HG03135 (cell line): ENCODE measurements at regions not wholly inside any gene's neighbourhood (a gene's known extent, or its start where the extent isn't known, plus 50 kb on each side); places are given as distances from the start of the nearest gene placed in this dataset.

Experiments used
- ATAC-seq: cut with Tn5 transposase; IDR thresholded peaks from one replicate; pipeline ENCODE4 v1.9.1; 2021; ENCODE audit warnings: mild to moderate bottlenecking, moderate library complexity; ENCODE audit not compliant: unreplicated experiment

DNA sequence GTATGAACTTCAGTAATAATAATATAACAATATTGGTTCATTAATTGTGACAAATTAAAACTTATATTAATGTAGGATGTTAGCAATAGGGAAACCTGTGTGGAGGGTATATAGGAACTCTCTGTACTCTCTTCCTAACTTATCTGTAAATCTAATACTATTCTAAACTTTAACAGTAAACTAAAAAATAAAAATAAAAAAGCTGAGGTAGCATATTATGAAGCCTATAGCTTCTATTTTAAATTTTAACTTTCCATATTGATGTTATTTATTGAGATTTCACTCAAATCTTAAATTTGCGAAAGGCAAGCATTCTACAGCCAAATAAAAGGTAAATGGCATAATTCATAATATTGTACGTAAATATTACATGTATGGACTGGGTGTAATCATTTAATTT lies 326.4 kb downstream of the MEI4 start:
- no peak for ATAC-seq

DNA sequence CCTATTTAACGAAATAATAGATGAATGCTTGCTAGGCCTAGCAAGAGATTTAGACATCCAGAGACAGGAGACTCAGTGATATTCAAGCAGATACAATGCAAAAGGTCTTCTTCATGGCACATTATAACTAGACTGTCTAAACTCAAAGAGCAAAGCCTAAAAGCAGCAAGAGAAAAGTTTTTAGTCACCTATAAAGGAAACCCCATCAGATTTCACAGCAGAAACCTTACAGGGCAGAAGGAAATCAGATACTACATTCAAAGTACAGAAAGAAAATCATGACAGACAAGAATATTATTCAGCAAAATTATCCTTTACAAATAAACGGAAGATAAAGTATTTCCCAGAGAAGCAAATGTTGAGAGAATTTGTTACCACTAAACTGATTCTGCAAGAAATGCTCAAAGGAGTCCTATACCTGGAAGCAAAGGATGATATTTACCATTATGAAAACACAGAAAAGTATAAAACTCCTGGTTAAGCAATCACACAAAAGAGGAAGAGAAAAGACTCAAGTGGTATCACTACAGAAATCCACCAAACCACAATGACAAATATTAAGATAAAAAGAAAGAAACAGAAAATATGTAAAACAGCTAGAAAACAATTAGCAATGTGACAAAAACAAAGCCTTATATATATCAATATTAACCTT lies 333.7 kb downstream of the MEI4 start:
- peak; percentile 82 for ATAC-seq

DNA sequence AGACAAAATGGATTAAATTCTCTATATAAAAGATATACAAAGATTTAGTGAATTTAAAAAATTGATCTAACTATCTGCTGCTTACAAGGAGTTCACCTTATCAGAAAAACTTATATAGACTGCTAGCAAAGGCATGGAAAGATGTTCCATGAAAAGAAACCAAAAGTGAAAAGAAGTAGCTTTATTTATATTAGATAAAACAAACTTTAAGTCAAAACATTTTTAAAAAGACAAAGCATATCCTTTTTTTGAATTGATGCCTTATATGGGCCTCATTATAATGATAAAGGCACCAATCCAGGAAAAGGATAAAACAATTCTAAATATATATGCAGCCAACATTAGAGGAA lies 334.2 kb downstream of the MEI4 start:
- peak; percentile 39 for ATAC-seq

DNA sequence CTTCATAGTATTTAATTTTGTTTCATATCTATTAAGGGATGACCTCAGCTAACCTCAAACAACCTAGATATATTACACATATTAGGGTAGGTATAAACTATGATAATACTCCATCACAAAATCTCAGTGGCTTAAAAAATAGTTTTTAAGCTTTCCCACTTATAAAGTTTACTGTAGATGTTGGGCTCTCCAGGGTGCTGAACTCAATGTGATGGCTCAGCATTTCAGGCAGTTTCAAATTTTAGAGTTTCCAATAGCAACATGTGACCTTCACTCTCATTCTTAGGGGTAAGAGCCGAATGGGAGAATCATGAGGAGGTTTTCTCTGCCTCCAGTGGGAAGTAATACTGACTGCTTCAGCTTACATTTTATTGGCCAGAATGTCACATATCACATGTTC lies 357.3 kb downstream of the MEI4 start:
- ATAC-seq: no peak

DNA sequence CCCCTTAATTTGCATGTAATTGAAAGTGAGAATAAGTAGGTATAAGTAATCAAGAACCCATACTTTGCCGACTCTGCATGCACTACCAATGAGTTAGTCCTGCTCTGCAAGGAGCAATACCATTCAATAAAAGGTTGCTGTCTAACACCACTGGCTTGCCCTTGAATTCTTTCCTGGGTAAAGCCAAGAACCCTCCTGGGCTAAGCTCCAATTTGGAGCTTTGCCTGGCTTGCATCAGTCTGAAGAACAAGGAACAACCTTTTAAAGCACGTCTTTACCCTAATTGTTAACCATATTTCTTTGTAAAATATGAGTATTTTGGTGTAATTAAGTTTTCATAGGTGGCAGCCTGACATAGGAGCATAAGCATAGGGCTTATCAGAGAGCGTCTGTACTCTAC lies 367.7 kb downstream of the MEI4 start:
- no peak for ATAC-seq

DNA sequence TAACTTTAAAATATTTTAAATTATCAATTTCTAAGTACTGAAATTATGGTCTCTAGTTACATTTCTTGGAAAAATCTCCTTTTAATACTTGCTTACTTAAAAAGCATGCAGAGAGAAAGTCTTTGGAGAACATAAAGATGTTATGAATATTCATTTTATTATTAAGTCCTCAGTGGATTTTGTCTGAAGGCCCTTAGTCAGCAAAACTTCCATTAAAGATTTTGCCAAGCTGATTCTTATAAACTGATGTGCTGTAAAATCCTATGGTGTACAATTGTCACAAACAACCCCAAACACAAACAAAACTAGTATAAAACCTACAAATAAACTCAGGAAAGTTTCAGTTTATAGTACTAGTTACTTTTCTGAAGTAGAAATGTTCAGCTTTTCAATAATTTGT lies 372.7 kb downstream of the MEI4 start:
- ATAC-seq: no peak

DNA sequence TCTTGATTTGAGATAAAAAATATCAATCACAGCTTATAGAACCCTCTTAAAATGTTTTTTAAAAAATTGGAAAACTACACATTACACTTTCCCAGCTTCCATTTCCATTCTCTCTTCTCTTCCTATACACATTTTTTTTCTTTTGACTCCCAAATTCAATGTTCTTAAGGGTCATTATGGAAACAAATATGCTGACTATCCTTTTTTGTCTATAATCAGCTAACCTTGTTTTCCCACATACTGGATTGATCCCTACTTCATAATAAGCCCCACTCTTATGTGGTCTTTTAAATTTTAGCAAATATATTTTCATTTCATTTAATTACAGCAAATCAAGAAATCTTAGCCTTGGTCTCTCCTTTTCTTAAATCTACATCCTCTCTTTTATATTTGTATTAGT lies 378.4 kb downstream of the MEI4 start:
- ATAC-seq: no peak

DNA sequence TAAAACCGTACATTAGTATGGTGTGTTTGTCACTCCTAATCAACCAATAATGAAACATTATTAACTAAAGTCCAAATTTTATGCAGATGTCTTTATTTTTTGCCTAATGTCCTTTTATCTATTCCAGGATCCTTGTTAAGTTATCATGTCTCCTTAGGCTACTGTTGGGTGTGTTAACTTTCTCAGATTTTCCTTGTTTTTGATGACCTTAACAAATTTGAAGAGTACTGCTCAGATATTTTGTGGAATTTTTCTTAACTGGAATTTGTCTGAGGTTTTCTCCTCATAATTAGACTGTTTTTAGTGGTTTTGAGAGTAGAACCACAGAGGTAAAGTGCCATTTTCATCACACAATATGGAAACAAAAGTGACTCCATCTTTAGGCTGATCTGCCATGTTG lies 406.3 kb downstream of the MEI4 start:
- no peak for ATAC-seq

DNA sequence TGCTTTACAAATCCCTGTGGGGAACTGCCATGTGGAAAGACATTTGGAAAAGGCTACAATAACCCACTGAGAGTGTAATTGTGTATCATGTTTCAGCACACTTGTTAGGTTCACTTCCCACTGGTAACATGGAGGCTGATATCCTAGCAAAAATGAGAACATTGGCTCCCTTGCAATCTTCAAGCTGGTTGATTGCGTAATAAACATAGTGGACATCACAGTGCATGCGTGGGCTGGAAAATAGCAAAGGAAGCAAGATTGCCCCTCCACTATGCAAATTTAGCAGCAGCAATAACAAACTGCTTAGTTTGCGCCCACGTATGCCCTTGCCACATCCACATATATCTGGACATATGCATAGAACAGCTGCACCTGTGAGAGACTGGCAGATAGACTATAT lies 410.2 kb downstream of the MEI4 start:
- no peak for ATAC-seq

DNA sequence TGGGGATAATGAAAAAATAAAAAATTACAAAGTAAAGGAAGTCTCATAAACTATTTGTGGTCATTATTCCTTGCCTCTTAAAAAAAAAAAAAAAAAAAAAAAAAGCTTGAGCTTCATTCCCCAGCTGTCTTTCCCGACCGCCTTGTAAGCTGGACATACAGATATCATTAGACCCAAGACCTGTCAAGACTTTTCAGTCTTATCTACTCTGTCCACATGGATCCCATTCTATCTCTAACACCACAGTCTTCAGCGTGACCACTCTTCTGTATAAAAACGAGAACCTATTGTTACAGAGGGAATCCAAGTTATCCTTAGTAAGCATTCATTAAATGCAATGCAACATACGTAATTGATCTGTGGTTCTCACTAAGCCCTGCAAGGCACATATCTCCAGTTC lies 423.5 kb downstream of the MEI4 start:
- ATAC-seq: no peak

DNA sequence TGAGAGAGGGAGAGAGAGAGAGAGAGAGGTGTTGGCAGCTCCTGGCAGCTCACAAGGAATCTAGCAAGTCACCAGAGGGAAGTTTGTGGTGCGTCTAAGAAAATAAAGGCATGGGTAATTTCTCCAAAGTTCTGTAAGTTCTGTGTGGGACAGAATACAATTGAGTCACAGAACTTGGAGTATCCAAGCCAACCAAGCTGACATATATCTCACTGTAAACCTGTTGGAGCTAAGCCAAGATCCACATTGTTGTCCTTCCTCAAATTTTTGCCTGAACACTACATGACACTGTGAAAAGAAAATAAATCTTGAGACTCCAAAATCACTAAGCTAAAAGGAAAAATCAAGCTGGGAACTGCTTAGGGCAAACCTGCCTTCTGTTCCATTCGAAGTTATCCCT lies 436.7 kb downstream of the MEI4 start:
- ATAC-seq: no peak

DNA sequence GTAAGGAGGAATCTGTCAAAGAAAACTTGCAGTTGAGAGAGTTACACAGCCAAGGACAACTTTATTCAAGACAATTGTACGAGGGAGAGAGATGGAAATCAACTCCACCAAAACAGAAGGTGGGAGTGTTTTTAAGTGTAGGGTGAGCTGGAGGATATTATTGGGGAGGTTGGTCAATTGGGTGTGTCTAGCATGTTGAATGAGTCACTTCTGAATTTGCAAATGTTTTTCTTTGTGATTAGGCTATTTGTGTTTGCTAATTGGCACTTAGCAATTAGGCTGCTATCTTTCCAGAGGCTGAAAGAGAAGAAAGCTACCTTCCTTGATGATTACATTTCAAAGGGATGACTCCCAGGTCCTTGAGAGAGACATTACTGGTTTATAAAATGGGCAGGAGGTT lies 441.1 kb downstream of the MEI4 start:
- ATAC-seq: no peak

DNA sequence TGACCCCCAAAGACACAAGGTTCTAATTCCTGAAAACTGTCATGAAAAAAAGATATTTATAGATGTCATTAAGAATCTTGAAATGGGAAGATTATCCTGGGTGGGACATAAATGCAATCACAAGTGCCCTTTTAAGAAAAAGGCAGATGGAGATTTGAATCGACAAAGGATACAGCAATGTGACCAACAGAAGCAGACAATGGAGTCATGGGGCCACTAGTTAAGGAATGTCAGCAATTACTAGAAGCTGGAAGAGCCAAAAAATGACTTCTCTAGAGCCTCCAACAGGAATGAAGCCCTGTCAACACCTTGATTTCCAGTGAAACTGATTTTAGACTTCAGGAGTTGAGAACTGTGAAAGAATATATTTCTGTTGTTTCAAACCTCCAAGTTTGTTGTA lies 448.5 kb downstream of the MEI4 start:
- ATAC-seq: no peak

DNA sequence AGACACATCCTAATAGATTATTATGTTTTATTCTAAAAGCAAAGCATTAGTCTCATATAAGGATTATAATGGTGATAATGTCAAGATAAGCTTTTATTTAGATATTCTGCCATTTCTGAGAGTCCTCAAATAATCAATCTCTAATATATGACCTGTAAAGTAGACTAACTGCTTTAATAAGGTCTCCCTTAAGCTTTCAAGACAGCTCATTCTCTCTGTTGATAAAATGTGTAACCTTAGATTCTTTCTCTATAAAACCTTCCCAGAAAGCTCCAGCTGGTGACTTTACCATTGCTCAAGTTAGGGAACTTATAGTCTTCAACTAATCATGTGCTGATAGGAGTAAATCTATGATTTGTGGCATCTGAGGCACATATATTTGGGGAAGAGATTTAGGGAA lies 457.8 kb downstream of the MEI4 start:
- ATAC-seq: no peak

DNA sequence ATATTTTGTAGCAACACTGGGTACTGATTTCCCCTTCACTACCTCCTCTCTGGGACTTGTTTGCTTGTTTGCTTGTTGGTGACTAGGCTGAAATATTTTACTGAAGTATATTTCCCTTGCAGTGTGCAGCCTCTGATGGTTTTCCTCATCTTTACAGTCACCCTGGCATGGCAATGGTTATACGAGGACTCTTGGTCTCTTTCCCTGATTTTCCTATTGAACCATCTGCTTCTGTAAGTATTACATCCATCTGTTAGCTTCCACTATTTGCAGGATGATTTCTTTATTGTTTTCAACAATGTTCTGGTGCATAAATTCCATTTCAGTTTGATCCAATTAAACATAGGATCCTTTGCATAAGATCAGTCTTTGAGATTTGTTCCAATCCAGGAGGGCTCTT lies 465.1 kb downstream of the MEI4 start:
- ATAC-seq: no peak

DNA sequence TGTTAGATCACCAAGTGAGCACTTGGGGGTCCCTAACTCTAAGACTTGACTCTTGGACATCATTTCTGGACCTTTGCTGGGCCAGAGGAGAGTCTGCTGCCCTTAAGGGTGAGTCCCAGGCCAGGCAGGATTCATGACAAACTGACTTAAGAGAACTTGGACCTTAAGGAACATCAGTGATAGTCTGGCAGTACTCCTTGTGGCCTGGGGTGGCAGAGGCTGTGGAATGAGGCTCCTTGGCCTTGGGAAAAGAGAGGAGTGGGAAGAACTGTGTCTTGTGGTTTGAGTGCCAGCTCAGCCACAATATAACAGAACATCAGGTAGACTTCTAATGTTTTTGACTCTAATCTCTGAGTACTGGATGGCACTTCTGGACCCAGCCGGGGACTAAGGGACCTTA lies 478.7 kb downstream of the MEI4 start:
- ATAC-seq: no peak

DNA sequence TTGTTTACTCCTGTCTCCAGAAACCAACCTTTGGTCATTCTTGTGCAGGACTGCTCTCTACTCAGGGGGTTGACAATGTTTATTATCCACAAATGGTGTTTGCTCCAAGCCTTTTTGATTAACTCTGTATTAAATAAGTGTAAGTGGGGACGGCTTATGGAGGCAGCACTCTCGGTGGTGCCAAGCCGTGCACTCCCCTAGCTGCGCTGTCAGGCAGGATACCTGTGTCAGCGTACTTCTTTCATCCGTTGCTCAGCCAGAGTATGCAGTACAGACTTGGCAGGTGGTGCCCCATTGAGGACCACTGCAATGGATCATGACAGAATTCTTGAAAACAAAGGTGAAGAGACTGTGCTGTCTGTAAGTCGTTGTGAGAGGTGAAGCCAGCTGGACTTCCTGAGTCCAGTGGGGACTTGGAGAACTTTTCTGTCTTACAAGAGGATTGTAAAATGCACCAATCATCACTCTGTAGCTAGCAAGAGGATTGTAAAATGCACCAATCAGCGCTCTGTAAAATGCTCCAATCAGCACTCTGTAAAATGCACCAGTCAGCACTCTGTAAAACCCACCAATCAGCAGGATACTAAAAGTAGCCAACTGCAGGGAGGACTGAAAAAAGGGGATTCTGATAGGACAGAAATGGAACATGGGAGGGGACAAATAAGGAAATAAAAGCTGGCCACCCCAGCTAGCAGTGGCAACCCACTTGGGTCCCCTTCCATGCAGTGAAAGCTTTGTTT lies 480.0 kb downstream of the MEI4 start:
- ATAC-seq: no peak

DNA sequence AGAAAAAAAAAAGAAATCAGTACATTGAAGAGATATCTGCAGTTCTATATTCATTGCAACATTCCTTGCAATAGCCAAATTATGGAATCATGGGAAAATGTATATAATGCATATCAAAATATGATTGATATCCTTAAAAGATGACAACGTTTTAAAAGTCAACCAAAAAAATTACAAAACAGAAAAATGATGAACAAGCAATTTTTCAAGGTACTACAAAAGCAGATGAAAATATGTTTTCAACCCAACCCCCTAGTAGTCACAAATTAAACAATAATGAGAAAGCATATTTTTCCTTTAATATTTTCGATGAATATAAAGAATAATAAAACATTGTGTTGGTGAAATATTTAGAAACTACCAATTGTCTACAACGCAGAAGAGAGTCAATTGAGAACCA lies 497.6 kb downstream of the MEI4 start:
- no peak for ATAC-seq

DNA sequence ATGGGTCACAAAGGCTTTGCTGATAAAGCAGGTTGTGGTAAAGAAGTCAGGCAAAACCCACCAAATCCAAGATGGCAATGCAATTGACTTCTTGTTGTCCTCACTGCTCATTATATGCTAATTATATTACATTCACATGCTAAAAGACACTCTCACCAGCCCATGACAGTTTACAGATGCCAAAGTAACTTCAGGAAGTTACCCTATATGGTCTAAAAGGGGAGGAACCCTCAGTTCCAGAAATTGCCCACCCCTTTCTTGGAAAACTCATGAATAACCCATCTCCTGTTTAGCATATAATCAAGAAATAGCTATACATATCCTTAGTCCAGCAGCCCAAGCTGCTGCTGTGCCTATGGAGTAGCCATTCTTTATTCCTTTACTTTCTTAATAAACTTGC lies 501.1 kb downstream of the MEI4 start:
- no peak for ATAC-seq

DNA sequence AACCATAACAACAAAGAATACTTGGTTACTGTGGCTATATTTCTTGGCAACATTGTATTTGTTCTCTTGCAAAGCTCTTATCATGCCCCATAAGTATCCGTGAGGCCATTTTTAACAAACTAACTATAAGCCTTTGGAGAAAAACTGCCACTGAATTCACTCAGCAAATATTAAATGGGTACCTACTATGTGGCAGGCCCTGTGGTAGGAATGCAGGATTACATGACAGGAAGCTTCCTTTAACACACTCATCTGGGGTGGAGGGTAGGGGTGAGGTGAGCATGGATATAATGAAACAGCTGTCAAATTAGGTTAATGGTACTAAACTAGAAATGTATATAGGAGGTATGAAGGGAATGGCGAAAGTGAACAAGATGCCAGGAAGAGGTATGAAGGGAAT lies 504.8 kb downstream of the MEI4 start:
- no peak for ATAC-seq

DNA sequence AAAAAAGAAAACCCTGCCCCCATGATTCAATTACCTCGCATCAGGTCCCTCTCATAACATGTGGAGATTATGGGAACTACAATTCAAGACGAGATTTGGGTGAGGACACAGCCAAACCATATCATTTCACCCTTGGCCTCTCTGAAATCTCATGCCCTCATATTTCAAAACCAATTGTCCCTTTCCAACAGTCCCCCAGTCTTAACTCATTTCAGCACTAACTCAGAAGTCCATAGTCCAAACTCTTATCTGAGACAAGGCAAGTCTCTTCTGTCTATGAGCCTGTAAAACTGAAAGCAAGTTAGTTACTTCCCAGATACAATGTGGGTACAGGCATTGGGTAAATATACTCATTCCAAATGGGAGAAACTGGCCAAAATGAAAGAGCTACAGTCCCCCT lies 536.1 kb downstream of the MEI4 start:
- no peak for ATAC-seq

DNA sequence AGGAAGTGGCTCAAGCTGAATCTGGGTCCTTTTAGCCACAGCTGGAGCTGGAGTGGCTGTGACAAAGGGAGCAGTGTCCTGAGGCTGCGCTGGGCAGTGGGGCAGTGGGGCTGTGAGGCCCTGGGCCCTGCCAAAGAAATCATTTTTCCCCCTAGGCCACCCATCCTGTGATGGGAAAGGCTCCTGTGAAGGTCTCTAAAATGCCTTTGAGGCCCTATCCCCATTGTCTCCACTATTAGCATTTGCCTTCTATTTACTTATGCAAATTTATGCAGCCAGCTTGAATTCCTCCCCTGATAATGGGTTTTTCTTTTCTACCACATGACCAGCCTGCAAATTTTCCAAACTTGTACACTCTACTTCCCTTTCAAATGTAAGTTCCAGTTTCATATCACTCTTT lies 539.2 kb downstream of the MEI4 start:
- ATAC-seq: no peak

DNA sequence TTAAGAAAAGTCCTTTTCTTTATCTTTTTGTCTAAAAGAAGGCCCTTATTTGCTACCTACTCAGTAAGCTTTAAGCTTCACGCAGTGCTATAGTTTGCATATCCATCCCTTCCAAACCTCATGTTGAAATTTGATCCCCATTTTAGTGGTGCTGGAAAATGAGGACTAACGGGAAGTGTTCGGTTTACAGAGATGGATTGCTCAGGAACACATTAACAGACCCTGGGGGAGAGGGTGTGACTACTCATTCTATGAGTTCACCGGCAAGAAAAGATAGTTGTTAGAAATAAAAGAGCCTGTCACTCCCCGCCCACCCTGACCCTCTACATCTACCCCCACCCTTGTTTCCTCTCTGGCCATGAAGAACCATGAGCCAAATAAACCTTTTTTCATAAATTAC lies 546.2 kb downstream of the MEI4 start:
- no peak for ATAC-seq
